H4 (cell line): ENCODE measurements at regions not wholly inside any gene's neighbourhood (a gene's known extent, or its start where the extent isn't known, plus 50 kb on each side); places are given as distances from the start of the nearest gene placed in this dataset.

Source experiments
- DNase-seq: peaks from one replicate; pipeline ENCODE4 v3.0.0-alpha.2; 2015; ENCODE audit warnings: low spot score

GRCh38 chr21:22561946-22562345 is 1563.7 kb downstream of the NCAM2 start:
- no peak for DNase-seq

- no peak for DNase-seq
Observed at GRCh38 chr21:22573834-22574233, 1575.6 kb downstream of the NCAM2 start.

- peak; percentile 45 for DNase-seq
Observed at GRCh38 chr21:22575165-22575584, 1577.0 kb downstream of the NCAM2 start.

GRCh38 chr21:22579741-22580140 is 1581.5 kb downstream of the NCAM2 start:
- DNase-seq: no peak

- no peak for DNase-seq
Observed at GRCh38 chr21:22582026-22582425, 1583.8 kb downstream of the NCAM2 start.

- no peak for DNase-seq
Observed at GRCh38 chr21:22584308-22584707, 1586.1 kb downstream of the NCAM2 start.

- no peak for DNase-seq
Observed at GRCh38 chr21:22585558-22585957, 1587.3 kb downstream of the NCAM2 start.

- DNase-seq: no peak
Observed at GRCh38 chr21:22597660-22598255, 1599.5 kb downstream of the NCAM2 start.

GRCh38 chr21:22609802-22610201 is 1611.6 kb downstream of the NCAM2 start:
- DNase-seq: no peak

GRCh38 chr21:22627911-22628310 is 1629.7 kb downstream of the NCAM2 start:
- DNase-seq: no peak

- no peak for DNase-seq
Observed at GRCh38 chr21:22630953-22631465, 1632.8 kb downstream of the NCAM2 start.

- DNase-seq: no peak
Observed at GRCh38 chr21:22632176-22632575, 1634.0 kb downstream of the NCAM2 start.

- no peak for DNase-seq
Observed at GRCh38 chr21:22649246-22649645, 1651.0 kb downstream of the NCAM2 start.

GRCh38 chr21:22650226-22650625 is 1652.0 kb downstream of the NCAM2 start:
- no peak for DNase-seq

- DNase-seq: no peak
Observed at GRCh38 chr21:22657781-22658180, 1659.6 kb downstream of the NCAM2 start.

GRCh38 chr21:22670148-22670547 is 1671.9 kb downstream of the NCAM2 start:
- DNase-seq: no peak

GRCh38 chr21:22679207-22679606 is 1681.0 kb downstream of the NCAM2 start:
- no peak for DNase-seq

- no peak for DNase-seq
Observed at GRCh38 chr21:22691658-22692057, 1693.4 kb downstream of the NCAM2 start.

- no peak for DNase-seq
Observed at GRCh38 chr21:22703521-22703920, 1705.3 kb downstream of the NCAM2 start.

GRCh38 chr21:22710721-22711120 is 1712.5 kb downstream of the NCAM2 start:
- no peak for DNase-seq

- no peak for DNase-seq
Observed at GRCh38 chr21:22711636-22712035, 1713.4 kb downstream of the NCAM2 start.

GRCh38 chr21:22725436-22725835 is 1727.2 kb downstream of the NCAM2 start:
- DNase-seq: no peak

GRCh38 chr21:22728091-22728490 is 1729.9 kb downstream of the NCAM2 start:
- no peak for DNase-seq

GRCh38 chr21:22743085-22743484 is 1744.9 kb downstream of the NCAM2 start:
- DNase-seq: no peak
